Smooth muscle cell (in vitro differentiated cells): ENCODE measurements at regions not wholly inside any gene's neighbourhood (a gene's known extent, or its start where the extent isn't known, plus 50 kb on each side); places are given as distances from the start of the nearest gene placed in this dataset.

Experiments used
- DNase-seq: peaks from one replicate; lab custom pipeline; 2025; ENCODE audit not compliant: unreplicated experiment; lab: John Stamatoyannopoulos, UW
- H2AFZ ChIP-seq: fragments of 200-600 bp; sonication (generic); 2 replicates; pipeline ENCODE4 v1.6.0; 2016; ENCODE audit warnings: antibody characterized with exemption, low read depth, mild to moderate bottlenecking
- H3F3A ChIP-seq: fragments of 200-600 bp; sonication (generic); 2 replicates; pipeline ENCODE4 v1.6.0; 2017; ENCODE audit warnings: antibody characterized with exemption, low read depth
- H3K27ac ChIP-seq: fragments of 200-600 bp; sonication (generic); 2 replicates; pipeline ENCODE4 v1.5.1; 2016; ENCODE audit warnings: low read depth, mild to moderate bottlenecking
- H3K27me3 ChIP-seq: fragments of 200-600 bp; sonication (generic); 2 replicates; pipeline ENCODE4 v1.6.1; 2016; ENCODE audit warnings: low read depth, mild to moderate bottlenecking
- H3K36me3 ChIP-seq: fragments of 200-600 bp; sonication (generic); 2 replicates; pipeline ENCODE4 v1.5.1; 2016; ENCODE audit warnings: low read depth
- H3K4me1 ChIP-seq: fragments of 200-600 bp; sonication (generic); 2 replicates; pipeline ENCODE4 v1.5.1; 2016; ENCODE audit warnings: low read depth
- H3K4me2 ChIP-seq: fragments of 200-600 bp; sonication (generic); 2 replicates; pipeline ENCODE4 v1.6.0; 2016; ENCODE audit warnings: mild to moderate bottlenecking
- H3K4me3 ChIP-seq: fragments of 200-600 bp; sonication (generic); 2 replicates; pipeline ENCODE4 v1.5.1; 2016; ENCODE audit warnings: mild to moderate bottlenecking
- H3K79me2 ChIP-seq: fragments of 200-600 bp; sonication (generic); 2 replicates; pipeline ENCODE4 v1.6.0; 2016; ENCODE audit warnings: low read depth, mild to moderate bottlenecking
- H3K9ac ChIP-seq: fragments of 200-600 bp; sonication (generic); 2 replicates; pipeline ENCODE4 v1.6.0; 2016; ENCODE audit warnings: low read depth
- H3K9me3 ChIP-seq: fragments of 200-600 bp; sonication (generic); replicated peaks from 2 replicates; pipeline ENCODE4 v1.5.1; 2016; ENCODE audit warnings: low read depth
- H4K20me1 ChIP-seq: fragments of 200-600 bp; sonication (generic); 2 replicates; pipeline ENCODE4 v1.6.0; 2016; ENCODE audit warnings: low read depth
- WGBS: methylation state at CpG from one replicate; pipeline ENCODE4 v1.1.7; 2016; ENCODE audit warnings: low lambda C conversion rate; 5-methylcytosine and 5-hydroxymethylcytosine counted together
- TF ChIP-seq, protein P1 (sequence below): fragments of 200-600 bp; sonication (generic); IDR thresholded peaks from 2 replicates; pipeline ENCODE4 v1.5.1; 2017; ENCODE audit warnings: borderline replicate concordance, mild to moderate bottlenecking, antibody characterized with exemption; ENCODE audit not compliant: insufficient read depth, poor library complexity, severe bottlenecking

DNA sequence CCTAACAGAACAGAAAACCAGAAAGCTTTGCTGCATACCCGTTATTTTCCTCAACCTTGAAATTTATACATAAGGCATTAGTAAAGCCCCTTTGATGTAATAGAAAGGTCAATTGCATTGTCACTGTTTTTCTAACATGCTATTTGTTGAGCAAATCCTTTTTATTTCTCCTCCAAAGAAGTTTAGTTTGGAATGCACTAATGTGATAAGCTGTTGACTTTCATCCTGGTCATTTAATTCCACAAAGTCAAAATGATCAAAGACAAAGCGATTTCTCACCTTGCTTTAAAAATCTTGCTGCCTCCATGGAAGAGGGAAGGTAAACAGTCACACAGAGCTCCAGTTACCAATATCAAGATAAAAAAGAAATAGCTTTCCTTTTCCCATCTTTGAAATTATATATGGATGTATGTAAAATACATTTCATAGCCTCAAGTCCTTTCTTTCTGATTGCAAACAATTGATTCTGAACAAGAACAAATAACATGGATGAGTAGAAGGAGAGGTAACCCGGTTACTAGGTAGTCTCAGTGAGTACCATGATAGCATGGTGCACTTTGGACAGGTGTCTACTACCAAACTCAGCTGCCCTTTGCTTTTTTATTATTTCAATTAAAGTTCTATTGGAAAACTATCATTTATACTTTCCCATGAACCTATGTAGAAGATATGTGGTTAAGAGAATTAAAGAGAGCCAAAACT, 452.7 kb downstream of the STK39 start:
- DNase-seq = no peak
- no peaks in the 10 kb centered on the region for H3K27me3 ChIP-seq
- H3K27ac ChIP-seq = no peak overlapping the region
- no peaks in the 10 kb centered on the region for H3K4me1 ChIP-seq
- no peak overlapping the region for H3K4me2 ChIP-seq
- no peaks in the 10 kb centered on the region for H3K36me3 ChIP-seq
- no peaks in the 10 kb centered on the region for H3K9me3 ChIP-seq
- TF ChIP-seq, protein P1, sequence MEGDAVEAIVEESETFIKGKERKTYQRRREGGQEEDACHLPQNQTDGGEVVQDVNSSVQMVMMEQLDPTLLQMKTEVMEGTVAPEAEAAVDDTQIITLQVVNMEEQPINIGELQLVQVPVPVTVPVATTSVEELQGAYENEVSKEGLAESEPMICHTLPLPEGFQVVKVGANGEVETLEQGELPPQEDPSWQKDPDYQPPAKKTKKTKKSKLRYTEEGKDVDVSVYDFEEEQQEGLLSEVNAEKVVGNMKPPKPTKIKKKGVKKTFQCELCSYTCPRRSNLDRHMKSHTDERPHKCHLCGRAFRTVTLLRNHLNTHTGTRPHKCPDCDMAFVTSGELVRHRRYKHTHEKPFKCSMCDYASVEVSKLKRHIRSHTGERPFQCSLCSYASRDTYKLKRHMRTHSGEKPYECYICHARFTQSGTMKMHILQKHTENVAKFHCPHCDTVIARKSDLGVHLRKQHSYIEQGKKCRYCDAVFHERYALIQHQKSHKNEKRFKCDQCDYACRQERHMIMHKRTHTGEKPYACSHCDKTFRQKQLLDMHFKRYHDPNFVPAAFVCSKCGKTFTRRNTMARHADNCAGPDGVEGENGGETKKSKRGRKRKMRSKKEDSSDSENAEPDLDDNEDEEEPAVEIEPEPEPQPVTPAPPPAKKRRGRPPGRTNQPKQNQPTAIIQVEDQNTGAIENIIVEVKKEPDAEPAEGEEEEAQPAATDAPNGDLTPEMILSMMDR = no peak
- no peak overlapping the region for H3K4me3 ChIP-seq
- H3K79me2 ChIP-seq = no peaks in the 10 kb centered on the region
- H3K9ac ChIP-seq = no peak overlapping the region
- no peak overlapping the region for H2AFZ ChIP-seq
- WGBS = 82% methylated on average over 3 of the region's 3 CpGs
- H4K20me1 ChIP-seq = no peaks in the 10 kb centered on the region
- no peaks in the 10 kb centered on the region for H3F3A ChIP-seq

DNA sequence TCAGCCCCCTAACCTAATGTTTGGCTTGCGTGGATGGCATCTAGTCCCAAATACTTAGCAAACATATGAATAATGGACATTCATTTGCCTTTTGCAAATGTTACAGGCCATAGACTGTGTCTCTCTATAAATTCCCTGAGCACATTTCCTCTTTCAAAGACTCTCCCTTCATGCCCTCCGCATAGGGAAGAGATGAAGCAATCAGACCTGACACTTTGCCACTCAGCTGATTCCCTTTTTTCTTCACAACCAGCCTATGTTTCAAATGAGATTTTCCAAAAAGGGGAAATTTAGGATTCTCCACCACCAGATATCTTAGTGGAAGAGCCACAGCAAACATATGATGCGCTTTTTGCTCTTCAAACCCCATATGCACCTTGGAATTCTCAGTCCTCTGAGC, 453.7 kb downstream of the STK39 start:
- TF ChIP-seq, protein P1 = no peak
- no peaks in the 10 kb centered on the region for H3K36me3 ChIP-seq
- no peak overlapping the region for H2AFZ ChIP-seq
- H3F3A ChIP-seq = no peaks in the 10 kb centered on the region
- H3K27me3 ChIP-seq = no peaks in the 10 kb centered on the region
- H3K4me2 ChIP-seq = no peak overlapping the region
- no peak overlapping the region for H3K4me3 ChIP-seq
- no peak overlapping the region for H3K27ac ChIP-seq
- no peaks in the 10 kb centered on the region for H4K20me1 ChIP-seq
- H3K9me3 ChIP-seq = no peaks in the 10 kb centered on the region
- H3K79me2 ChIP-seq = no peaks in the 10 kb centered on the region
- WGBS = 88% methylated on average over 3 of the region's 3 CpGs
- no peak for DNase-seq
- no peak overlapping the region for H3K9ac ChIP-seq
- H3K4me1 ChIP-seq = no peaks in the 10 kb centered on the region

DNA sequence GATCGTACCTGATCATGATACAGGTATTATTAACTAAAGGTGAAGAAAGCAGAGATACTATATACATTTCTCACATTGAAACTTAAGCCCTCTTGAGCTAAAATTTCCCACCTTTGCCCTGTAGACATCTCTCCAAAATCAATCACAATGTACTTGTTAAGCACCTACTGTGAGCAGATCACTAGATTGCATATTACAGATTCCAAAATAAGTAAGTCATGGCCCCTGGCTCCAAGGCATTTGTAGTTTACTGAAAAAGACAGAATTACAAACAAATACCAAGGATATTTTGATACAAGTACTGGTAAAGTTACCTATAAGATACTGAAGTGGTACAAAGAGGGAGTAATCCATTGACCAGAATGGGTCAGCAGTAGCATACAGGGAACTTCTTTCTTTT, 455.3 kb downstream of the STK39 start:
- 91% methylated on average over 1 of the region's 1 CpG for WGBS
- TF ChIP-seq, protein P1 = no peak
- Histone ChIP-seq H3K27me3 (no peaks in the 10 kb centered on the region), H3K79me2 (no peaks in the 10 kb centered on the region), H2AFZ (no peak overlapping the region), H3K4me2 (no peak overlapping the region), H4K20me1 (no peaks in the 10 kb centered on the region), H3K9ac (no peak overlapping the region), H3F3A (no peaks in the 10 kb centered on the region), H3K27ac (no peak overlapping the region), H3K9me3 (no peaks in the 10 kb centered on the region), H3K4me3 (no peak overlapping the region), H3K4me1 (no peaks in the 10 kb centered on the region), H3K36me3 (no peaks in the 10 kb centered on the region)
- DNase-seq = no peak
